IMR-90 (cell line): ENCODE measurements at regions not wholly inside any gene's neighbourhood (a gene's known extent, or its start where the extent isn't known, plus 50 kb on each side); places are given as distances from the start of the nearest gene placed in this dataset.

Experiments
- CEBPB ChIP-seq: IDR thresholded peaks from 2 replicates; pipeline ENCODE4 v1.6.1; 2012; ENCODE audit warnings: low read depth, low read length, improper control_type of control experiment
- CTCF ChIP-seq: conservative IDR thresholded peaks from 2 replicates; pipeline ENCODE4 v1.5.1; 2012; ENCODE audit warnings: mild to moderate bottlenecking, low read depth, low read length, improper control_type of control experiment
- FOS ChIP-seq: fragments of 150-350 bp; IDR thresholded peaks from 2 replicates; pipeline ENCODE4 v1.6.1; 2016; ENCODE audit warnings: low read depth, low read length
- MXI1 ChIP-seq: IDR thresholded peaks from 2 replicates; pipeline ENCODE4 v1.6.1; 2012; ENCODE audit warnings: low read depth, mild to moderate bottlenecking, low read length, moderate library complexity, borderline replicate concordance
- POLR2A ChIP-seq: IDR thresholded peaks from 2 replicates; pipeline ENCODE4 v1.6.1; 2012; ENCODE audit warnings: mild to moderate bottlenecking, low read depth, low read length
- TF ChIP-seq, protein P1 (sequence below): fragments of 150-350 bp; IDR thresholded peaks from 2 replicates; pipeline ENCODE4 v1.6.1; 2017; ENCODE audit warnings: mild to moderate bottlenecking, antibody characterized with exemption, low read length, low read depth

DNA sequence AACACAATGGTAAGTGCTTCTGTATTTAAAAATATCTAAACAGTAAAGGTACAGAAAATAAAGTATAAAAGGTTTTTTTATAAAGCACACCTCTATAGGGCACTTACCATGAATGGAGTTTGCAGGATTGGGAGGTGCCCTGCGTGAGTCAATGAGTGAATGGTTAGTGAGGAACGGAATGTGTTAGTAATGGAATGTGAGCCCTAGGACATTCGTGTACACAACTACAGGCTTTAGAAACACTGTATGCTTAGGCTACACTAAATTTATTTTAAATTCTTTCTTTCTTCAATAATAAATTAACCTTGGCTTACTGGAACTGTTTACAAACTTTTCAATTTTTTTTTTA, 337.9 kb upstream of the SLC39A10 start:
- TF ChIP-seq FOS (no peak), POLR2A (no peak), CTCF (no peak), CEBPB (no peak), MXI1 (no peak)
- TF ChIP-seq, protein P1, sequence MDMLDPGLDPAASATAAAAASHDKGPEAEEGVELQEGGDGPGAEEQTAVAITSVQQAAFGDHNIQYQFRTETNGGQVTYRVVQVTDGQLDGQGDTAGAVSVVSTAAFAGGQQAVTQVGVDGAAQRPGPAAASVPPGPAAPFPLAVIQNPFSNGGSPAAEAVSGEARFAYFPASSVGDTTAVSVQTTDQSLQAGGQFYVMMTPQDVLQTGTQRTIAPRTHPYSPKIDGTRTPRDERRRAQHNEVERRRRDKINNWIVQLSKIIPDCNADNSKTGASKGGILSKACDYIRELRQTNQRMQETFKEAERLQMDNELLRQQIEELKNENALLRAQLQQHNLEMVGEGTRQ = no peak
